ENCODE measurements at regions not wholly inside any gene's neighbourhood (a gene's known extent, or its start where the extent isn't known, plus 50 kb on each side); places are given as distances from the start of the nearest gene placed in this dataset.

GRCh38 chr5:133895979-133896845 is 72.2 kb downstream of the C5orf15 start:
- no peaks in the 10 kb centered on the region for H3K27me3 ChIP-seq
- H3K4me1 ChIP-seq = no peaks in the 10 kb centered on the region
- no peak overlapping the region for H3K27ac ChIP-seq
- WGBS (ENCODE audit: insufficient coverage, low coverage, low lambda C conversion rate, missing lambda C conversion rate) = 94% methylated on average over 5 of the region's 7 CpGs
- no peaks in the 10 kb centered on the region for H3K9me3 ChIP-seq
- no peak for ATAC-seq
- TF ChIP-seq POLR2A (IDR thresholded peaks at IDR 0.05) (no peak), CTCF (IDR thresholded peaks at IDR 0.05) (no peak)
- H3K4me3 ChIP-seq = no peak overlapping the region
- intact Hi-C loops (cut with DNase I) = no loop called here
- no peaks in the 10 kb centered on the region for H3K36me3 ChIP-seq
- DNase-seq = no peak

GRCh38 chr5:133894143-133894542 is 74.3 kb downstream of the C5orf15 start:
- 46% methylated on average over 4 of the region's 5 CpGs for WGBS (ENCODE audit: insufficient coverage, low coverage, low lambda C conversion rate, missing lambda C conversion rate)
- H3K27me3 ChIP-seq = no peaks in the 10 kb centered on the region
- no peaks in the 10 kb centered on the region for H3K4me1 ChIP-seq
- H3K36me3 ChIP-seq = no peaks in the 10 kb centered on the region
- H3K27ac ChIP-seq = no peak overlapping the region
- H3K4me3 ChIP-seq = no peak overlapping the region
- H3K9me3 ChIP-seq = no peaks in the 10 kb centered on the region
- TF ChIP-seq POLR2A (IDR thresholded peaks at IDR 0.05) (no peak), CTCF (IDR thresholded peaks at IDR 0.05) (no peak)
- intact Hi-C loops (cut with DNase I) = no loop called here
- DNase-seq (no peak), ATAC-seq (peak in 1 of 4 donors; percentile 23)

GRCh38 chr5:133892774-133893173 is 75.7 kb downstream of the C5orf15 start:
- no peak overlapping the region for H3K27ac ChIP-seq
- intact Hi-C loops (cut with DNase I) = no loop called here
- H3K9me3 ChIP-seq = no peaks in the 10 kb centered on the region
- no peaks in the 10 kb centered on the region for H3K4me1 ChIP-seq
- no peaks in the 10 kb centered on the region for H3K27me3 ChIP-seq
- H3K4me3 ChIP-seq = no peak overlapping the region
- no peaks in the 10 kb centered on the region for H3K36me3 ChIP-seq
- no CpG with 5 or more reads among the region's 3 CpGs for WGBS (ENCODE audit: insufficient coverage, low coverage, low lambda C conversion rate, missing lambda C conversion rate)
- no peak for TF ChIP-seq CTCF (IDR thresholded peaks at IDR 0.05)
- ATAC-seq = no peak
- no peak for DNase-seq

- Histone ChIP-seq H3K27me3 (no peaks in the 10 kb centered on the region), H3K27ac (no peak overlapping the region), H3K36me3 (no peaks in the 10 kb centered on the region), H3K4me1 (no peaks in the 10 kb centered on the region), H3K9me3 (no peaks in the 10 kb centered on the region), H3K4me3 (no peak overlapping the region)
- intact Hi-C loops (cut with DNase I) = no loop called here
- DNase-seq (no peak), ATAC-seq (no peak)
- TF ChIP-seq POLR2A (IDR thresholded peaks at IDR 0.05) (no peak), CTCF (IDR thresholded peaks at IDR 0.05) (no peak)
- no CpG with 5 or more reads among the region's 1 CpG for WGBS (ENCODE audit: insufficient coverage, low coverage, low lambda C conversion rate, missing lambda C conversion rate)
Measured at GRCh38 chr5:133892306-133892705, 76.1 kb downstream of the C5orf15 start.

Measured in right lobe of liver (tissue), 6 donors.